ENCODE measurements at regions not wholly inside any gene's neighbourhood (a gene's known extent, or its start where the extent isn't known, plus 50 kb on each side); places are given as distances from the start of the nearest gene placed in this dataset.
A peak's percentile ranks its signal among the peaks of the same experiment; 100 is the strongest.

- Histone ChIP-seq H3K27ac (ENCODE audit: low read depth, low read length) (no peak overlapping the region), H3K9me3 (ENCODE audit: control insufficient read depth in 5 of 5, low read length in 5 of 5) (no peaks in the 10 kb centered on the region), H3K4me1 (ENCODE audit: control insufficient read depth in 5 of 5, insufficient read depth in 5 of 5, low read length in 5 of 5) (peaks cover 0 to 9% (median 7%) of the 10 kb centered on the region in 5 donors), H3K9ac (ENCODE audit: low read length in 5 of 5) (no peak overlapping the region), H3K36me3 (ENCODE audit: control insufficient read depth in 5 of 5, insufficient read depth in 5 of 5, low read length in 5 of 5) (no peaks in the 10 kb centered on the region), H3K4me3 (ENCODE audit: low read depth in 1 of 5, low read length in 5 of 5) (no peak overlapping the region), H3K27me3 (ENCODE audit: control insufficient read depth in 5 of 5, insufficient read depth in 4 of 5, low read length in 5 of 5) (peaks cover 0 to 7% (median 3%) of the 10 kb centered on the region in 5 donors)
These were observed 223.7 kb downstream of the SLC4A3 start for GRCh38 chr2:219851169-219851568.

- Histone ChIP-seq H3K27me3 (ENCODE audit: control insufficient read depth in 5 of 5, insufficient read depth in 4 of 5, low read length in 5 of 5) (peaks cover 2 to 11% (median 5%) of the 10 kb centered on the region in 5 donors), H3K4me3 (ENCODE audit: low read depth in 1 of 5, low read length in 5 of 5) (peak overlapping the region in 4 of 5 donors; percentile 33 to 54 (median 41))
These were observed 224.5 kb downstream of the SLC4A3 start for GRCh38 chr2:219851801-219852481.

GRCh38 chr2:219852626-219853025 is 225.2 kb downstream of the SLC4A3 start:
- peaks cover 2 to 12% (median 7%) of the 10 kb centered on the region in 5 donors for H3K27me3 ChIP-seq (ENCODE audit: control insufficient read depth in 5 of 5, insufficient read depth in 4 of 5, low read length in 5 of 5)
- H3K9ac ChIP-seq (ENCODE audit: low read length in 5 of 5) = no peak overlapping the region
- H3K27ac ChIP-seq (ENCODE audit: low read depth, low read length) = no peak overlapping the region
- peaks cover 0 to 9% (median 7%) of the 10 kb centered on the region in 5 donors for H3K4me1 ChIP-seq (ENCODE audit: control insufficient read depth in 5 of 5, insufficient read depth in 5 of 5, low read length in 5 of 5)
- no peaks in the 10 kb centered on the region for H3K36me3 ChIP-seq (ENCODE audit: control insufficient read depth in 5 of 5, insufficient read depth in 5 of 5, low read length in 5 of 5)
- H3K4me3 ChIP-seq (ENCODE audit: low read depth in 1 of 5, low read length in 5 of 5) = no peak overlapping the region
- no peaks in the 10 kb centered on the region for H3K9me3 ChIP-seq (ENCODE audit: control insufficient read depth in 5 of 5, low read length in 5 of 5)

More at GRCh38 chr2:219851801-219852481, 224.5 kb downstream of the SLC4A3 start:
- peaks cover 0 to 9% (median 7%) of the 10 kb centered on the region in 5 donors for H3K4me1 ChIP-seq (ENCODE audit: control insufficient read depth in 5 of 5, insufficient read depth in 5 of 5, low read length in 5 of 5)
- no peak overlapping the region for H3K27ac ChIP-seq (ENCODE audit: low read depth, low read length)
- H3K9me3 ChIP-seq (ENCODE audit: control insufficient read depth in 5 of 5, low read length in 5 of 5) = no peaks in the 10 kb centered on the region
- H3K9ac ChIP-seq (ENCODE audit: low read length in 5 of 5) = no peak overlapping the region
- no peaks in the 10 kb centered on the region for H3K36me3 ChIP-seq (ENCODE audit: control insufficient read depth in 5 of 5, insufficient read depth in 5 of 5, low read length in 5 of 5)

- no peaks in the 10 kb centered on the region for H3K36me3 ChIP-seq (ENCODE audit: control insufficient read depth in 5 of 5, insufficient read depth in 5 of 5, low read length in 5 of 5)
- H3K4me1 ChIP-seq (ENCODE audit: control insufficient read depth in 5 of 5, insufficient read depth in 5 of 5, low read length in 5 of 5) = peaks cover 0 to 8% (median 6%) of the 10 kb centered on the region in 5 donors
- peaks cover 2 to 12% (median 6%) of the 10 kb centered on the region in 5 donors for H3K27me3 ChIP-seq (ENCODE audit: control insufficient read depth in 5 of 5, insufficient read depth in 4 of 5, low read length in 5 of 5)
- no peak overlapping the region for H3K4me3 ChIP-seq (ENCODE audit: low read depth in 1 of 5, low read length in 5 of 5)
- H3K9ac ChIP-seq (ENCODE audit: low read length in 5 of 5) = no peak overlapping the region
- no peak overlapping the region for H3K27ac ChIP-seq (ENCODE audit: low read depth, low read length)
- H3K9me3 ChIP-seq (ENCODE audit: control insufficient read depth in 5 of 5, low read length in 5 of 5) = no peaks in the 10 kb centered on the region
These were observed 229.2 kb downstream of the SLC4A3 start for GRCh38 chr2:219856602-219857001.

GRCh38 chr2:219857751-219858150 is 230.3 kb downstream of the SLC4A3 start:
- H3K36me3 ChIP-seq (ENCODE audit: control insufficient read depth in 5 of 5, insufficient read depth in 5 of 5, low read length in 5 of 5) = no peaks in the 10 kb centered on the region
- H3K9ac ChIP-seq (ENCODE audit: low read length in 5 of 5) = no peak overlapping the region
- no peaks in the 10 kb centered on the region for H3K4me1 ChIP-seq (ENCODE audit: control insufficient read depth in 5 of 5, insufficient read depth in 5 of 5, low read length in 5 of 5)
- H3K27me3 ChIP-seq (ENCODE audit: control insufficient read depth in 5 of 5, insufficient read depth in 4 of 5, low read length in 5 of 5) = peaks cover 0 to 14% (median 6%) of the 10 kb centered on the region in 5 donors
- H3K4me3 ChIP-seq (ENCODE audit: low read depth in 1 of 5, low read length in 5 of 5) = no peak overlapping the region
- no peak overlapping the region for H3K27ac ChIP-seq (ENCODE audit: low read depth, low read length)
- no peaks in the 10 kb centered on the region for H3K9me3 ChIP-seq (ENCODE audit: control insufficient read depth in 5 of 5, low read length in 5 of 5)

GRCh38 chr2:219861307-219861706 is 233.9 kb downstream of the SLC4A3 start:
- H3K27me3 ChIP-seq (ENCODE audit: control insufficient read depth in 5 of 5, insufficient read depth in 4 of 5, low read length in 5 of 5) = peaks cover 0 to 8% (median 5%) of the 10 kb centered on the region in 5 donors
- H3K9ac ChIP-seq (ENCODE audit: low read length in 5 of 5) = no peak overlapping the region
- no peaks in the 10 kb centered on the region for H3K4me1 ChIP-seq (ENCODE audit: control insufficient read depth in 5 of 5, insufficient read depth in 5 of 5, low read length in 5 of 5)
- H3K4me3 ChIP-seq (ENCODE audit: low read depth in 1 of 5, low read length in 5 of 5) = no peak overlapping the region
- H3K27ac ChIP-seq (ENCODE audit: low read depth, low read length) = no peak overlapping the region
- no peaks in the 10 kb centered on the region for H3K9me3 ChIP-seq (ENCODE audit: control insufficient read depth in 5 of 5, low read length in 5 of 5)
- H3K36me3 ChIP-seq (ENCODE audit: control insufficient read depth in 5 of 5, insufficient read depth in 5 of 5, low read length in 5 of 5) = no peaks in the 10 kb centered on the region

- Histone ChIP-seq H3K4me1 (ENCODE audit: control insufficient read depth in 5 of 5, insufficient read depth in 5 of 5, low read length in 5 of 5) (no peaks in the 10 kb centered on the region), H3K4me3 (ENCODE audit: low read depth in 1 of 5, low read length in 5 of 5) (no peak overlapping the region), H3K36me3 (ENCODE audit: control insufficient read depth in 5 of 5, insufficient read depth in 5 of 5, low read length in 5 of 5) (no peaks in the 10 kb centered on the region), H3K9me3 (ENCODE audit: control insufficient read depth in 5 of 5, low read length in 5 of 5) (no peaks in the 10 kb centered on the region), H3K9ac (ENCODE audit: low read length in 5 of 5) (no peak overlapping the region), H3K27me3 (ENCODE audit: control insufficient read depth in 5 of 5, insufficient read depth in 4 of 5, low read length in 5 of 5) (peaks cover 0 to 2% (median 0%) of the 10 kb centered on the region in 5 donors), H3K27ac (ENCODE audit: low read depth, low read length) (no peak overlapping the region)
These were observed 236.7 kb downstream of the SLC4A3 start for GRCh38 chr2:219864154-219864553.

GRCh38 chr2:219868635-219869034 is 241.2 kb downstream of the SLC4A3 start:
- H3K4me3 ChIP-seq (ENCODE audit: low read depth in 1 of 5, low read length in 5 of 5) = no peak overlapping the region
- no peaks in the 10 kb centered on the region for H3K9me3 ChIP-seq (ENCODE audit: control insufficient read depth in 5 of 5, low read length in 5 of 5)
- H3K9ac ChIP-seq (ENCODE audit: low read length in 5 of 5) = no peak overlapping the region
- no peaks in the 10 kb centered on the region for H3K27me3 ChIP-seq (ENCODE audit: control insufficient read depth in 5 of 5, insufficient read depth in 4 of 5, low read length in 5 of 5)
- no peaks in the 10 kb centered on the region for H3K4me1 ChIP-seq (ENCODE audit: control insufficient read depth in 5 of 5, insufficient read depth in 5 of 5, low read length in 5 of 5)
- no peaks in the 10 kb centered on the region for H3K36me3 ChIP-seq (ENCODE audit: control insufficient read depth in 5 of 5, insufficient read depth in 5 of 5, low read length in 5 of 5)
- H3K27ac ChIP-seq (ENCODE audit: low read depth, low read length) = no peak overlapping the region

- no peaks in the 10 kb centered on the region for H3K4me1 ChIP-seq (ENCODE audit: control insufficient read depth in 5 of 5, insufficient read depth in 5 of 5, low read length in 5 of 5)
- no peak overlapping the region for H3K4me3 ChIP-seq (ENCODE audit: low read depth in 1 of 5, low read length in 5 of 5)
- no peaks in the 10 kb centered on the region for H3K36me3 ChIP-seq (ENCODE audit: control insufficient read depth in 5 of 5, insufficient read depth in 5 of 5, low read length in 5 of 5)
- H3K9me3 ChIP-seq (ENCODE audit: control insufficient read depth in 5 of 5, low read length in 5 of 5) = no peaks in the 10 kb centered on the region
- H3K9ac ChIP-seq (ENCODE audit: low read length in 5 of 5) = no peak overlapping the region
- no peaks in the 10 kb centered on the region for H3K27me3 ChIP-seq (ENCODE audit: control insufficient read depth in 5 of 5, insufficient read depth in 4 of 5, low read length in 5 of 5)
- H3K27ac ChIP-seq (ENCODE audit: low read depth, low read length) = no peak overlapping the region
These were observed 242.6 kb downstream of the SLC4A3 start for GRCh38 chr2:219870041-219870440.

- H3K9ac ChIP-seq (ENCODE audit: low read length in 5 of 5) = no peak overlapping the region
- no peaks in the 10 kb centered on the region for H3K27me3 ChIP-seq (ENCODE audit: control insufficient read depth in 5 of 5, insufficient read depth in 4 of 5, low read length in 5 of 5)
- H3K4me1 ChIP-seq (ENCODE audit: control insufficient read depth in 5 of 5, insufficient read depth in 5 of 5, low read length in 5 of 5) = no peaks in the 10 kb centered on the region
- no peaks in the 10 kb centered on the region for H3K9me3 ChIP-seq (ENCODE audit: control insufficient read depth in 5 of 5, low read length in 5 of 5)
- no peaks in the 10 kb centered on the region for H3K36me3 ChIP-seq (ENCODE audit: control insufficient read depth in 5 of 5, insufficient read depth in 5 of 5, low read length in 5 of 5)
- H3K27ac ChIP-seq (ENCODE audit: low read depth, low read length) = no peak overlapping the region
- no peak overlapping the region for H3K4me3 ChIP-seq (ENCODE audit: low read depth in 1 of 5, low read length in 5 of 5)
These were observed 243.9 kb downstream of the SLC4A3 start for GRCh38 chr2:219871351-219871750.

Measured in subcutaneous abdominal adipose tissue (tissue), 5 donors.